Naive thymus-derived CD8-positive, alpha-beta T cell (primary cell): ENCODE measurements at regions not wholly inside any gene's neighbourhood (a gene's known extent, or its start where the extent isn't known, plus 50 kb on each side); places are given as distances from the start of the nearest gene placed in this dataset.

ENCODE experiments used
- ATAC-seq, 2 donors: fragments of 150-1000 bp; cut with Tn5 transposase in 1 of 2; sonication (Bioruptor Pico), chemical (Tn5 transposase) in 1 of 2; 1 replicate in 1 of 2; 2 replicates in 1 of 2; pipeline ENCODE4 v1.10.0; 2021; ENCODE audit warnings: mild to moderate bottlenecking in 2 of 2, moderate library complexity in 2 of 2
- POLR2A ChIA-PET: fragments of 350-600 bp; sonication (Branson Sonifier 250); formaldehyde crosslinking; loops from one replicate; lab custom pipeline; 2021; ENCODE audit warnings: antibody characterized with exemption; lab: Charles Lee
- DNase-seq, 10 donors: peaks; one replicate each; pipeline versions ENCODE4 v3.0.0 to v3.0.0-alpha.2; 2020 to 2022
- H3K27ac Mint-ChIP-seq, 10 donors: one replicate each; pipeline ENCODE4 v1.8.0; 2020 to 2022; ENCODE audit warnings: mild to moderate bottlenecking in 10 of 10, mixed read lengths in 10 of 10, moderate library complexity in 4 of 10, inconsistent platforms in 1 of 10
- H3K27me3 Mint-ChIP-seq, 5 donors: one replicate each; pipeline ENCODE4 v1.8.0; 2021 to 2022; ENCODE audit warnings: mixed read lengths in 5 of 5
- H3K36me3 Mint-ChIP-seq, 3 donors: one replicate each; pipeline ENCODE4 v1.8.0; 2020 to 2022; ENCODE audit warnings: mixed read lengths in 3 of 3, mild to moderate bottlenecking in 2 of 3, inconsistent platforms in 1 of 3
- H3K4me1 Mint-ChIP-seq, 4 donors: one replicate each; pipeline ENCODE4 v1.8.0; 2021 to 2022; ENCODE audit warnings: mixed read lengths in 4 of 4
- H3K4me3 Mint-ChIP-seq, 10 donors: one replicate each; pipeline ENCODE4 v1.8.0; 2020 to 2022; ENCODE audit warnings: mild to moderate bottlenecking in 10 of 10, mixed read lengths in 10 of 10, moderate library complexity in 6 of 10, inconsistent platforms in 1 of 10
- H3K9me3 Mint-ChIP-seq, 9 donors: one replicate each; pipeline ENCODE4 v1.8.0; 2020 to 2022; ENCODE audit warnings: mixed read lengths in 9 of 9, mild to moderate bottlenecking in 3 of 9, inconsistent platforms in 1 of 9, moderate library complexity in 1 of 9

DNA sequence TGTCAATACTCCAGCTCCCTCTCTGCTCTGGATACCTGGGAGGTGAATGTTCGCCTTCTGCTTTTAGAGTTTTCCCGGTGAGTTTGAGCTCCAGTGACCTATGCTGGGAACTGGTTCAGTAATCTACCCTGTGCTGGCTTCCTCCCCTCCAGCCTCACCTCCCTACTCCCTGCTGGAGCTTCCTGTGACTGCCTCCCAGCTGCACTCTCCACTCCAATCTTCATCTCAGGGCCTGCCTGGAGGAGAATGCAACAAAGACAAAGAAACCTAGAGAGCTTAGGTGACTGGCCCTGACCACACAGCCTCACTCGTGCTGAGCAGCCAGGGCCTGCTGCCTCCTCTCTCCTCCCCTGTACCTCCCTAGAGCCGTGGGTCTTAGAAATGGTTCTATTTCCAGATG lies 101.6 kb upstream of the FOXF1 start:
- Mint-ChIP-seq H3K4me1 (no peaks in the 10 kb centered on the region), H3K27ac (no peak overlapping the region), H3K36me3 (peaks cover 0 to 13% (median 0%) of the 10 kb centered on the region in 3 donors), H3K4me3 (no peak overlapping the region), H3K27me3 (peaks cover 8 to 59% (median 29%) of the 10 kb centered on the region in 5 donors), H3K9me3 (peaks cover 0 to 20% (median 7%) of the 10 kb centered on the region in 9 donors)
- POLR2A ChIA-PET = no interaction called here
- no peak for ATAC-seq
- DNase-seq = no peak

DNA sequence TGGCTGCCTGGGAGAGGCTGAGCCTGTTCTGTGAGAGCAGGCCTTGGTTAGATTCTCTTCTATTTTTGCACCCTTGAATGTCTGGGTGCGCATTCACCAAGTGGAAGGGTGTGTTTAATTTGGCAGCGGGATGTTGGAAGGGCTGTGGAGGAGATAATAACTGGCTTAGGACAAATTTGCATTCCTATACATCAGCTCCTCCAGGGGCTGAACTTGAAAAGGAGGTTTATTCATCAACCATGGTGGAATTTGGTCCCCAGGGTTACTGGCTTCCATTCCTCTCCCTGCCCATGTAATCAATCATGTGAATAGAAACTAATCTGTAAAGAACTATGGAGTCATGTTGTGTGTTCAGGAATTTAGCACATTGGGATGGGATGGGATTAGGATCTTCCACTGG lies 100.2 kb upstream of the FOXF1 start:
- Mint-ChIP-seq H3K36me3 (peaks cover 0 to 13% (median 0%) of the 10 kb centered on the region in 3 donors), H3K9me3 (peaks cover 0 to 23% (median 8%) of the 10 kb centered on the region in 9 donors), H3K27me3 (peaks cover 9 to 56% (median 27%) of the 10 kb centered on the region in 5 donors), H3K27ac (no peak overlapping the region), H3K4me3 (no peak overlapping the region), H3K4me1 (no peaks in the 10 kb centered on the region)
- ATAC-seq (no peak), DNase-seq (no peak)
- POLR2A ChIA-PET = no interaction called here

- no peaks in the 10 kb centered on the region for H3K4me1 Mint-ChIP-seq
- DNase-seq = no peak
- H3K27ac Mint-ChIP-seq = no peak overlapping the region
- peaks cover 0 to 23% (median 8%) of the 10 kb centered on the region in 9 donors for H3K9me3 Mint-ChIP-seq
- H3K27me3 Mint-ChIP-seq = peaks cover 9 to 52% (median 25%) of the 10 kb centered on the region in 5 donors
- POLR2A ChIA-PET = no interaction called here
- ATAC-seq = no peak
- no peak overlapping the region for H3K4me3 Mint-ChIP-seq
- peaks cover 0 to 13% (median 0%) of the 10 kb centered on the region in 3 donors for H3K36me3 Mint-ChIP-seq
Observed at GRCh38 chr16:86410529-86410928, 99.8 kb upstream of the FOXF1 start.

DNA sequence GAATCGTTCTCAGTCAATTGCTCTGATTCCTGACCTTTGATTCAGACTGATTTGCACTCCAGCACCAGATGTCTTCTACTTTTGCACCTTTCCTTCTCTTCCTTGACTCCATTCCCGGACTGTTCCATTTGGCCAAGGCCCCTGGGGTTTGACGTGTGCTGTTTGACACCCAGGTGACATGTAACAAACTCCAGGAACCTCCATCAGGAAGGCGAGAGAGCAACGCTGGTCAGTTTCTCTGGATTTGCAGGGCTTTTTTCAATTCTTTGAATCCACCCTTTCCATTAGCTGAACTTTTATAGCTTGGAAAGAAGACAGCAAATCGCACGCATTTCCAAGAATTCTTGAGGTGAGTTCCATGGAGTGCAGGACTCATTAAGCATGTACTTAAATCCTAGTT lies 98.4 kb upstream of the FOXF1 start:
- Mint-ChIP-seq H3K27me3 (peaks cover 11 to 49% (median 18%) of the 10 kb centered on the region in 5 donors), H3K36me3 (peaks cover 0 to 13% (median 0%) of the 10 kb centered on the region in 3 donors), H3K4me3 (no peak overlapping the region), H3K27ac (no peak overlapping the region), H3K4me1 (no peaks in the 10 kb centered on the region), H3K9me3 (peaks cover 0 to 28% (median 10%) of the 10 kb centered on the region in 9 donors)
- POLR2A ChIA-PET = no interaction called here
- no peak for ATAC-seq
- no peak for DNase-seq

DNA sequence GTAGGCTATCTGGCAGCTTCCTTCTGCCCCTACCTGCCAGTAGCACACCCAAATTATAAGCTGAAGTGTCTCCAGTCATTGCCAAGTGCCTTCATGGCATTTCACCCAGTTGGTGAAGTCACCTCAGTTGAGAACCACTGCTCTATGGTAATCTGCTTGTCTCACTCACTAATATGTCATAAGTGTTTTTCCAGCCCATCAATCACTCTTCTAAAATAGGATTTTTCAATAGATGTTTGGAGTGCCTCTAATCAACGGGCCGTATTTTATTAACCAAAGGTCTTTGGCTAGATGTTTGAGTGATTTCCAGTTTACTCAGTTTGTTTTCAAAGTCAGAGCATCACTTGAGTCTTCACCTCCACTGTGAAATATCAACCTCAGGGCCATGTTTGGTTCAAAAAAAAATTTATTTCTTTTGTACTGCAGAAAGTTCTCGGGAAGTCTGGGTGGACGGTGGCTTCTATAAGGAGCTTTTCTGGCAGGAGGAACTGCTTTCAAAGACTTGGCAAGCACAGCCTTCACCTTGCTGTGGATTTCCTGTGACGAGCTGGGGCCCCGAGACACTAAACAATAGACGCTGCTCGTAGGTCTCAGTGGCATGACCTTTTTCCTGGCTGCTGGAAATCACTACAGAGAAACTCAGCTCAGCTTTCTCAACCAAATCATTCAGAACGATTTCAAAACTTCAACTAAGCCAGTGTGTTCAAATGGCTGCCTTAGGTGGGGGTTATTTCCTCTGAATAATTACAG lies 95.2 kb upstream of the FOXF1 start:
- peaks cover 0 to 28% (median 10%) of the 10 kb centered on the region in 9 donors for H3K9me3 Mint-ChIP-seq
- H3K4me3 Mint-ChIP-seq = no peak overlapping the region
- peaks cover 9 to 31% (median 11%) of the 10 kb centered on the region in 5 donors for H3K27me3 Mint-ChIP-seq
- no peaks in the 10 kb centered on the region for H3K4me1 Mint-ChIP-seq
- ATAC-seq = no peak
- H3K36me3 Mint-ChIP-seq = peaks cover 0 to 11% (median 0%) of the 10 kb centered on the region in 3 donors
- no peak for DNase-seq
- no peak overlapping the region for H3K27ac Mint-ChIP-seq
- POLR2A ChIA-PET = no interaction called here

GRCh38 chr16:86418981-86419380 lies 91.3 kb upstream of the FOXF1 start:
- Mint-ChIP-seq H3K4me1 (no peaks in the 10 kb centered on the region), H3K27me3 (peaks cover under 1 to 8% (median 5%) of the 10 kb centered on the region in 5 donors), H3K4me3 (no peak overlapping the region), H3K36me3 (peaks cover 0 to 9% (median 2%) of the 10 kb centered on the region in 3 donors), H3K27ac (no peak overlapping the region), H3K9me3 (peaks cover 0 to 38% (median 10%) of the 10 kb centered on the region in 9 donors)
- no peak for ATAC-seq
- DNase-seq = no peak
- POLR2A ChIA-PET = no interaction called here

- ATAC-seq (no peak), DNase-seq (no peak)
- Mint-ChIP-seq H3K9me3 (peaks cover 0 to 38% (median 10%) of the 10 kb centered on the region in 9 donors), H3K36me3 (peaks cover 0 to 9% (median 2%) of the 10 kb centered on the region in 3 donors), H3K27ac (no peak overlapping the region), H3K4me1 (no peaks in the 10 kb centered on the region), H3K4me3 (no peak overlapping the region), H3K27me3 (peaks cover 0 to 8% (median 5%) of the 10 kb centered on the region in 5 donors)
- POLR2A ChIA-PET = no interaction called here
Observed at GRCh38 chr16:86419518-86419917, 90.8 kb upstream of the FOXF1 start.

- H3K27ac Mint-ChIP-seq = no peak overlapping the region
- POLR2A ChIA-PET = no interaction called here
- H3K27me3 Mint-ChIP-seq = peaks cover 0 to 15% (median 1%) of the 10 kb centered on the region in 5 donors
- no peak for ATAC-seq
- peaks cover 0 to 31% (median 7%) of the 10 kb centered on the region in 9 donors for H3K9me3 Mint-ChIP-seq
- DNase-seq = no peak
- peaks cover 0 to 9% (median 2%) of the 10 kb centered on the region in 3 donors for H3K36me3 Mint-ChIP-seq
- H3K4me3 Mint-ChIP-seq = no peak overlapping the region
- no peaks in the 10 kb centered on the region for H3K4me1 Mint-ChIP-seq
Observed at GRCh38 chr16:86421995-86422394, 88.3 kb upstream of the FOXF1 start.

DNA sequence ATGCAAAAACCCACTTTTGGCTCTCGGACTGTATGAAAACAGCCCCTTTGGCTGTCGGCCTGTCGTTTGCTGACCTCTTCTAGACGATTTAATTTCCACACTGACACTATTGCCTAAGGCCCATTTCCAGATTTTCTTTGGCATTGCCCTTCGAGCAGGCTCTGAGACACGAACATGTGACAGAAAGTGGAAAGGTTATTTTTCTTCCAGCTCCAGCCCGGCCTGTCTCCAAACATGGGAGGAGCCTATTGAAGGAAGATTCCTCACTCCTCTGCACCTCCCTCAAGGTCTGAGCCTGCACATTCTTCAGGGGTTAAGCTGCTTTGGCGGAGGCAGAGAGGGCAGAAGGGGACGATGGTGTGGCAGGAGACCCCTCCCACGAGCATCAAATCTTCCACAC lies 85.9 kb upstream of the FOXF1 start:
- H3K4me3 Mint-ChIP-seq = no peak overlapping the region
- ATAC-seq (no peak), DNase-seq (no peak)
- no peaks in the 10 kb centered on the region for H3K4me1 Mint-ChIP-seq
- H3K27ac Mint-ChIP-seq = peak overlapping the region in 1 of 10 donors; percentile 32
- POLR2A ChIA-PET = no interaction called here
- H3K36me3 Mint-ChIP-seq = peaks cover 0 to 9% (median 2%) of the 10 kb centered on the region in 3 donors
- peaks cover 0 to 19% (median 0%) of the 10 kb centered on the region in 5 donors for H3K27me3 Mint-ChIP-seq
- peaks cover 0 to 31% (median 7%) of the 10 kb centered on the region in 9 donors for H3K9me3 Mint-ChIP-seq

DNA sequence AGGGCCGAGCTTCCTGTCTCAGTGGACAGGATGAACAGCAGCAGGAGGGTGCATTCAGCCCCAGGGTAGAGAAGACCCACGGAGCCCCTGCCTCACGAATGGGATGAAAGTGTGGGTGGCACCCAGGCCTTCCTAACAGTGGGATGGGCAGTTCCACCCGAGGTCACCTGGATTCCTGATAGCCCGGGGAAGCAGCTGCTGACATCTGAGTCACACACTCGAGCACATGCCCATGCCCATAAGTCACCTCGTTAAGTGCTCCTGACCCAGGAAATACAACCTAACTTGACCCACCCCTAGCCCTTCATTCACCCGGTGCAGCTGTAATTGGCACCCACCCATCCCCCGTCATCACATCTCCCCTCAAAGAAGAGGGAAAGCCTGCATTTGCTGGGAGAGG lies 85.3 kb upstream of the FOXF1 start:
- DNase-seq (no peak), ATAC-seq (no peak)
- H3K27me3 Mint-ChIP-seq = peaks cover 0 to 19% (median 2%) of the 10 kb centered on the region in 5 donors
- POLR2A ChIA-PET = no interaction called here
- peaks cover 0 to 31% (median 7%) of the 10 kb centered on the region in 9 donors for H3K9me3 Mint-ChIP-seq
- no peak overlapping the region for H3K27ac Mint-ChIP-seq
- H3K36me3 Mint-ChIP-seq = peaks cover 0 to 9% (median 2%) of the 10 kb centered on the region in 3 donors
- H3K4me3 Mint-ChIP-seq = no peak overlapping the region
- H3K4me1 Mint-ChIP-seq = no peaks in the 10 kb centered on the region

GRCh38 chr16:86426063-86426642 lies 84.2 kb upstream of the FOXF1 start:
- H3K9me3 Mint-ChIP-seq = peaks cover 0 to 25% (median 4%) of the 10 kb centered on the region in 9 donors
- POLR2A ChIA-PET = no interaction called here
- no peaks in the 10 kb centered on the region for H3K4me1 Mint-ChIP-seq
- no peak overlapping the region for H3K27ac Mint-ChIP-seq
- H3K36me3 Mint-ChIP-seq = peaks cover 0 to 3% (median 2%) of the 10 kb centered on the region in 3 donors
- no peak overlapping the region for H3K4me3 Mint-ChIP-seq
- DNase-seq = no peak
- no peak for ATAC-seq
- H3K27me3 Mint-ChIP-seq = peaks cover 0 to 19% (median 2%) of the 10 kb centered on the region in 5 donors

DNA sequence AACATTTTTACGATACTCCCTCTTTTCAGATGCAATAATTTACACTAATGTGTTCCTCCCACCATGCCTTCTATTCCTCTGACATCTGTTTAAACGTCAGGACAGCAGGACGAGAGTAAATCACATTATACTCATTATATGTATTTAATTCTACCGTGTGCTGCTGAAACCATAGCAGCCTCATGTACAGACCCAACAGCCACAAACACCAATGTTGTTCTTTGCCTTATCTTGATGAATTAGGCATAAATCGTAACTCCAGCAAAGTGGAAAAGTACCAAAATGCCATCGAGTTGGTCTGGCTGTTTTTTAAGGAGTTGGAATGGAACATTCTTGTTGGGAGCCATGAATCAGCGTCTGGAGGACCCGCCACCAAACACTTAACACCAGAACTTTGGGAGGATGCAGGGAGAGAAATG lies 82.9 kb upstream of the FOXF1 start:
- peaks cover 0 to 14% (median 0%) of the 10 kb centered on the region in 9 donors for H3K9me3 Mint-ChIP-seq
- H3K27ac Mint-ChIP-seq = no peak overlapping the region
- H3K27me3 Mint-ChIP-seq = peaks cover 0 to 21% (median 2%) of the 10 kb centered on the region in 5 donors
- H3K4me1 Mint-ChIP-seq = no peaks in the 10 kb centered on the region
- H3K36me3 Mint-ChIP-seq = no peaks in the 10 kb centered on the region
- ATAC-seq (no peak), DNase-seq (no peak)
- no peak overlapping the region for H3K4me3 Mint-ChIP-seq
- POLR2A ChIA-PET = no interaction called here
